ENCODE measurements at regions not wholly inside any gene's neighbourhood (a gene's known extent, or its start where the extent isn't known, plus 50 kb on each side); places are given as distances from the start of the nearest gene placed in this dataset.

- TF ChIP-seq GTF2F1 (IDR thresholded peaks at IDR 0.05; ENCODE audit: low read depth, low read length) (no peak), HIVEP1 (CRISPR knock-in tag; IDR thresholded peaks at IDR 0.05) (no peak), ATF7 (IDR thresholded peaks at IDR 0.05) (peak; percentile 37; the same call in 1 of the 2 replicates), CHD1 (IDR thresholded peaks at IDR 0.05; ENCODE audit: low read length) (no peak)
Measured at GRCh38 chr11:35063488-35063931, 75.5 kb upstream of the CD44 start.
